Coronary artery (tissue), 2 donors: ENCODE measurements at regions not wholly inside any gene's neighbourhood (a gene's known extent, or its start where the extent isn't known, plus 50 kb on each side); places are given as distances from the start of the nearest gene placed in this dataset.

Experiments
- DNase-seq: peaks from one replicate; pipeline ENCODE4 v3.0.0-alpha.2; 2017; ENCODE audit warnings: low spot score
- H3K27ac ChIP-seq, 2 donors: fragments of 200-600 bp; sonication (generic); one replicate each; pipeline ENCODE4 v1.5.1; 2016 to 2019
- H3K4me3 ChIP-seq: fragments of 200-600 bp; sonication (generic); 2 replicates; pipeline ENCODE4 v1.5.1; 2016; ENCODE audit warnings: mild to moderate bottlenecking, moderate library complexity
- CTCF ChIP-seq: fragments of 200-600 bp; sonication (generic); IDR thresholded peaks from one replicate; pipeline ENCODE4 v1.5.1; 2019; ENCODE audit warnings: antibody characterized with exemption

GRCh38 chr17:77090476-77090875 is 50.3 kb upstream of the SEC14L1 start:
- TF ChIP-seq CTCF, result no peak
- Histone ChIP-seq H3K27ac (no peak overlapping the region), H3K4me3 (no peak overlapping the region)
- DNase-seq, result no peak
